H7 (cell line): ENCODE measurements at regions not wholly inside any gene's neighbourhood (a gene's known extent, or its start where the extent isn't known, plus 50 kb on each side); places are given as distances from the start of the nearest gene placed in this dataset.
"Not testable (repeated sequence)": the region's sequence is repeated elsewhere in the genome, so short reads cannot be mapped to it uniquely, and the experiment has no call there.

Source experiments
- DNase-seq: peaks from one replicate; pipeline ENCODE4 v3.0.0; 2012
- H3K27me3 ChIP-seq: 2 replicates; pipeline ENCODE4 v1.6.0; 2011; ENCODE audit warnings: mild to moderate bottlenecking, low read length; ENCODE audit not compliant: control insufficient read depth, insufficient read depth
- H3K36me3 ChIP-seq: replicated peaks from 2 replicates; pipeline ENCODE4 v1.5.1; 2011; ENCODE audit warnings: low read length; ENCODE audit not compliant: control insufficient read depth, insufficient read depth
- H3K4me3 ChIP-seq: 2 replicates; pipeline ENCODE4 v1.5.1; 2011; ENCODE audit warnings: low read depth, mild to moderate bottlenecking, control low read depth, low read length, moderate library complexity; ENCODE audit not compliant: insufficient read depth

DNA sequence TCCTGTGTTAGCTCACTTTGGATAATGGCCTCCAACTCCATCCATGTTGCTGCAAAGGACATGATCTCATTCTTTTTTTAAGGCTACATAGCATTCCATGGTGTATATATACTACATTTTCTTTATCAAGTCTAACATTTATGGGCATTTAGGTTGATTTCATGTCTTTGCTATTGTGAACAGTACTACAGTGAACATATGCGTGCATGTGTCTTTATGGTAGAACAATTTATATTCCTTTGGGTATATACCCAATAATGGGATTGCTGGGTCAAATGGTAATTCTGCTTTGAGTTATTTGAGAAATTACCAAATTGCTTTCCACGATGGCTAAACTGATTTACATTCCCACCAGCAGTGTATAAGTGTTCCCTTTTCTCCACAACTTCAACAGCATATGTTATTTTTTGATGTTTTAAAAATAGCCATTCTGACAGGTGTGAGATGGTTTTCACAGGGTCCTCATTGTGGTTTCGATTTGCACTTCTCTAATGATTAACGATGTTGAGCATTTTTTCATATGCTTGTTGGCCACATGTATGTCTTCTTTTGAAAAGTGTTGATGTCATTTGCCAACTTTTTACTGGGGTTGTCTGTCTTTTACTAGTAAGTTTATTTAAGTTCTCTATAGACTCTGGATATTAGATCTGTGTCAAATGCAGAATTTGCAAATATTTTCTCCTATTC is 133.4 kb downstream of the MC4R start:
- H3K36me3 ChIP-seq, DNase-seq, H3K4me3 ChIP-seq, H3K27me3 ChIP-seq: not testable (repeated sequence)

DNA sequence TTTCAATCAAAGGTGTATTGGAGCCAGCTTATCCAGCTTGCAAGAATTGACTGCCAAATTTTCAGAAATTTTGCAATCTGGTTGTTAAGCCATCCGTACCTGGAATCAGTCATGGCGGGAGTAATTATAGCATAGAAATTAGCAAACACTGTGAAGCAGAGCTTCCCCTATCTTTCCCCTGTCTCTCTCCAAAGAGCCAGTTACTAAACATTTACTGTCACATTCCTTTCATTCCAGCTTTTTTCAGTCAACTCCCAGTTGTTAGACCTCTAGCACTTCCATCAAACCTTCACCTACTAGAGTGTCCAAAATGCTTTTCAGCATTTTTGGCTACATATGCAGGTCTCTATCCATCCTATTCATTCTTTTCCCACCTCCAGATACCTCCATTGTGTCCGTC is 137.4 kb downstream of the MC4R start:
- DNase-seq, result peak; percentile 4
- Histone ChIP-seq H3K4me3 (no peak overlapping the region), H3K27me3 (no peaks in the 10 kb centered on the region), H3K36me3 (no peaks in the 10 kb centered on the region)

- no peaks in the 10 kb centered on the region for H3K36me3 ChIP-seq
- H3K27me3 ChIP-seq, result no peaks in the 10 kb centered on the region
- H3K4me3 ChIP-seq, result no peak overlapping the region
- no peak for DNase-seq
Measured at GRCh38 chr18:60232541-60232940, 140.0 kb downstream of the MC4R start.

DNA sequence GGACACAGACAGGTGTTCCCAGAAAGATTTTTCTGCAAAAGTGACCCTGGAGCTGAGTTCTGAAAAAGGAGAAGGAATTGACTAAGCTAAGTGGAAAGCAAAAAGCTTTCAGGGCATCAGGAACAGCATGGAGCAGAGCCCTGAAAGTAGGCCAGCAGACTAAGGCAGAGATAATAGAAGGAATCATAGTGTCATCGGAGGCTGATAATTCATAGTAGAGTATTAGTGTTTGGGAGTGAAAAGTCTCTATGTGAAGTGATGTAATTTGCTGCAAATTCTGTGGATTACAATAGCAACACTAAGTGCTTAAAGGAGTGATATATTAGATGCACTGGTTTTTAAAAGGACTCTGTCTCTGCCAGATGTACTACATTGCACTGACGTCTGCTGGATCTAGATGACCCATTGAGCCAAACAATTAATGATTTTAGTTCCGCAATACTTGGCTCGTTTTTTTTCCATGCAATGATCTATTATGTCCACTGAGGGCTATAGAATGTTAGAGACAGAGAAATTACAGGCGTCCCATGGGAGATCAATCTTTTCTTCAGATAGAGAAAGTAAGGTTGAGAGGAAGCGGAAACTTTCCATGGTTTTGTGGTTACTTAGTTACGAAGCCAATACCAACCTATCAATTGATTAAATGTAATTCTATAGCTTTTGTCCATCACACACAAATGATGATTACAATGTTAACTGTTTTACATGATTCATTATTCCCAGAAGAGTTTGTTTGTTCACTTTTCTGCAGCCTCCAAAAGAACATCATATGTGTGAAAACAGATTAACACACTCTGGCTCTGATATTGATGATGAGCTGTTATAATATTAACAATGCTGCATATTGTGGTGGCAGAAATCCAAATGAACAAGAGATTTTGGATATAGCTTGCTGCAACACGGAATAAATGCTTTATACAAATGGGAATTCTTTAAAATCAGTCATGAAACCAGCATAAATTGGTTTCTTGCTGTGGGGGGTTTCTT is 143.7 kb downstream of the MC4R start:
- H3K36me3 ChIP-seq, result no peaks in the 10 kb centered on the region
- no peak for DNase-seq
- H3K27me3 ChIP-seq, result no peaks in the 10 kb centered on the region
- H3K4me3 ChIP-seq, result no peak overlapping the region

- no peak for DNase-seq
- Histone ChIP-seq H3K36me3 (no peaks in the 10 kb centered on the region), H3K4me3 (no peak overlapping the region), H3K27me3 (no peaks in the 10 kb centered on the region)
Measured at GRCh38 chr18:60215432-60215831, 157.1 kb downstream of the MC4R start.

DNA sequence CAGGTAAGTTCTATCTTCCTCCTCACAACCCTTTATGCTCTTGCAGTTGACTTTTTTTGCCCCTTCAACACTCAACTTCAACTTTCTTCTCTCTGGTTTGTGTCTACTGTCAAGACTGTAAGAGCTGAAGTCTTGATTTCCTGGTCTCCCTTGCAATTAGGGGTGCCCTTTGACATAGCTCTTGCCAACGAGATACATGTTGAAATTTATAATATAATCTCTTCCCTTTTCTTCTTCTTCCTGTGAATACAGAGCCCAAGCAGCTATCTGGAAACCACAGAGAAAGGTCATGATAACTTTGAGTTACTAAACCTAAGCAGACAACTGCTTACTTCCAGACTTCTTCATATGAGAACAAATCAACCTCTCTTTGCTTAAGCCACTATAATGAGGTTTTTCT is 163.5 kb downstream of the MC4R start:
- no peaks in the 10 kb centered on the region for H3K27me3 ChIP-seq

GRCh38 chr18:60202708-60203107 is 169.9 kb downstream of the MC4R start:
- no peak for DNase-seq
- no peak overlapping the region for H3K4me3 ChIP-seq
- no peaks in the 10 kb centered on the region for H3K36me3 ChIP-seq
- no peaks in the 10 kb centered on the region; the same call in 1 of the 2 replicates for H3K27me3 ChIP-seq

More for the DNA sequence above, 163.5 kb downstream of the MC4R start:
- H3K36me3 ChIP-seq, result no peaks in the 10 kb centered on the region
- no peak for DNase-seq
- H3K4me3 ChIP-seq, result no peak overlapping the region

GRCh38 chr18:60200558-60200957 is 172.0 kb downstream of the MC4R start:
- no peak for DNase-seq
- Histone ChIP-seq H3K27me3 (no peaks in the 10 kb centered on the region; the same call in 1 of the 2 replicates), H3K36me3 (no peaks in the 10 kb centered on the region), H3K4me3 (no peak overlapping the region)

DNA sequence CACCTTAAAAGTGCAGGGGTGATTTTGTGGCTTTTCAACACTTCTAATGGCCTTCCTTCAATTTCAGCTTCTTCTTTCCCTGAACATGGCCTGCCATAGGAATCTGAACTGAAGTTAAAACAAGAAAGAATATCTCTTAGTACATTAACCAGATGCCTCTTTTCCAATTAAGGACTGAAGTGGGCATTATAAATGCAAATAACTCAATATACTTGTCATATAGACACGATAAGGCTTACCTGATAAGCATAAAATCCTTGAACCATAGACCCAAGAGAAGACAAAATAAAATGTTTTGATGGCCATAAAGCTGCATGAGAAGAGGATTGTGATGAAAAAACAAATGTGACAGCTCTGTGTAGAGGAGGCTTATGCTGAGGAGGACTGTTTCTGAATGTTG is 173.1 kb downstream of the MC4R start:
- no peak overlapping the region for H3K4me3 ChIP-seq
- H3K36me3 ChIP-seq, result no peaks in the 10 kb centered on the region
- no peaks in the 10 kb centered on the region; the same call in 1 of the 2 replicates for H3K27me3 ChIP-seq
- no peak for DNase-seq

DNA sequence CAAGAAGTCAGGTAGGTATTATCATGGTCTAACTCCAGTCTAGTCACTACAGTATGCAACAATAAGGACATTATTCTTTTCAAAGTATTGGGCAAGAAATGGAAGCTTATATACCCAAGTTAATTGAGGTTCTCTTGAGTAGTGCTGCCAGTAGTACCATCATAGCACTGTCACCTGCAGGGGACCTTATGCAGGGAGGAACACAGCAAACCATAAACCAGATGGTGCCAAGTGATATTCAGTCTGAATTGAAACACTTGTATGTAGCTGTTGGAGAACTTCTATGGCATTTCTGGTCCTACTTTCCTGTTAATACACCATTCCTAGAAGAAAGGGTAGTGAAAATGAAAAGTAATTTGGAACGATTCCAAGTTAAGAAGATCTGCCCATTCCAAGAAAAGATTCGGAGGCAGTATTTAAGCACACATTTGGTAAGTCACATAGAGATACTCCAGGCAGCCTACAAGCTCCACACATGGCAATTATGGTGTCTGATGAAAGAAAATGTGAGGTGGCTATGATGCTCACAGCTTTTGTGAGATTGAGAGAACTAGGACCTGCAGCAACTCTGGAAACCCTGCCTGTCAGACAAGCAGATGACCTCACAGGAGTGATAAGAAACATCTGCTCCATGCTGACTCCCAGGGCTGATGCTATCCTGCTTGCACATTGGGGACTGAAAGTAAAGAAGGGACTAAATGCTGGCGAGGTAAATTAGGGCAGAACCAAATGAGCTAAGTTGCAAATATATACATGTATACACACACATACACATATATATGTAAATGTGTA is 174.7 kb downstream of the MC4R start:
- no peak for DNase-seq
- Histone ChIP-seq H3K27me3 (no peaks in the 10 kb centered on the region; the same call in 1 of the 2 replicates), H3K36me3 (no peaks in the 10 kb centered on the region), H3K4me3 (no peak overlapping the region)

GRCh38 chr18:60196836-60197606 is 175.6 kb downstream of the MC4R start:
- Histone ChIP-seq H3K36me3 (no peaks in the 10 kb centered on the region), H3K4me3 (no peak overlapping the region), H3K27me3 (no peaks in the 10 kb centered on the region; the same call in 1 of the 2 replicates)
- no peak for DNase-seq

DNA sequence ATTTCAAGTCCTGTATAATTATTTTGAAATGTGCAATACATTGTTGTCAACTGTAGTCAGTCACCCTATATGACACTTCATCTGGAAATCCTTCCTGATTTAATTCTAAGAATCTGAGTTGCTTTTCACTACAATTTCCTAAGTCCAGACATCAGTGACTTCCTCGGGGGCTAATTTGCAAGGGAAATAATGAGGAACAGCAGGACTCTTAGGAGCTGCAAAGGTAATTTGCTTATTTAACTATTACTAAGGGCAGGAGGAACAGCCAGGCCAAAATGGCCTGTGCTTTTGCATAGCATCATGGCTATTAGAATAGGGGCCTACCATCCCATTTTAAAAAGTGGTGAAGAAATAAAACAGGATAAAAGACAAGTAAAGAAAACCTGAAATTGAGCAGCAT is 178.8 kb downstream of the MC4R start:
- Histone ChIP-seq H3K27me3 (no peaks in the 10 kb centered on the region), H3K36me3 (no peaks in the 10 kb centered on the region), H3K4me3 (no peak overlapping the region)
- DNase-seq, result peak; percentile 14

GRCh38 chr18:60191926-60192325 is 180.6 kb downstream of the MC4R start:
- no peaks in the 10 kb centered on the region for H3K36me3 ChIP-seq
- H3K27me3 ChIP-seq, result no peaks in the 10 kb centered on the region
- H3K4me3 ChIP-seq, result no peak overlapping the region
- DNase-seq, result no peak

DNA sequence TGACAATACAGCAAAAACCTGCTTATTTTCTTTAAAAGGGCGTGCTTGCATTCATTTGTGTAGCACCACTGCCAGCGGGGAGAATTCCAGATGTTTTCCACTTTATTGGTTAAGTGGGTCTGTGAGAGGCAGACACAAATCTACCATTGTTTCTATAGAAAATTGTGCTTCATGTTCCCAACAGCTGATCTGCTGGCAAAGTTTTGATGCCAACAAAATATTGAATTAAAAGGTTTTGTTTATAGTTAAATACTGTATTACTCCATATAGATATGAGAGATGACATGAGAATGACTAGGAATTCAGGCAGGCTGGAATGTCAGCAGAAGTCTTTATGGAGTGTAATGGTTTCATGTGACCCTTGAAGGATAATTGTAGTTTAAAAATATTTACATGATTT is 182.7 kb downstream of the MC4R start:
- Histone ChIP-seq H3K36me3 (no peaks in the 10 kb centered on the region), H3K4me3 (no peak overlapping the region), H3K27me3 (no peaks in the 10 kb centered on the region)
- no peak for DNase-seq
